HG03064 (cell line): ENCODE measurements at regions not wholly inside any gene's neighbourhood (a gene's known extent, or its start where the extent isn't known, plus 50 kb on each side); places are given as distances from the start of the nearest gene placed in this dataset.
"Not testable (repeated sequence)": the region's sequence is repeated elsewhere in the genome, so short reads cannot be mapped to it uniquely, and the experiment has no call there.

ENCODE experiments used
- ATAC-seq: cut with Tn5 transposase; IDR thresholded peaks from one replicate; pipeline ENCODE4 v1.9.1; 2021; ENCODE audit warnings: low read depth; ENCODE audit not compliant: unreplicated experiment

- no peak for ATAC-seq
Measured at GRCh38 chr2:150075831-150076230, 411.6 kb downstream of the RND3 start.

- ATAC-seq, result no peak
Measured at GRCh38 chr2:150066490-150066889, 421.0 kb downstream of the RND3 start.

- no peak for ATAC-seq
Measured at GRCh38 chr2:150063931-150064548, 423.4 kb downstream of the RND3 start.

- ATAC-seq, result no peak
Measured at GRCh38 chr2:150063432-150063889, 424.0 kb downstream of the RND3 start.

GRCh38 chr2:150062416-150062815, 425.1 kb downstream of the RND3 start:
- ATAC-seq, result no peak

- ATAC-seq, result no peak
Measured at GRCh38 chr2:150060341-150060740, 427.1 kb downstream of the RND3 start.

- ATAC-seq, result not testable (repeated sequence)
Measured at GRCh38 chr2:150059676-150060075, 427.8 kb downstream of the RND3 start.

GRCh38 chr2:150052457-150052856, 435.0 kb downstream of the RND3 start:
- no peak for ATAC-seq

GRCh38 chr2:150051004-150051403, 436.5 kb downstream of the RND3 start:
- no peak for ATAC-seq

GRCh38 chr2:150050036-150050435, 437.4 kb downstream of the RND3 start:
- ATAC-seq, result no peak

- ATAC-seq, result no peak
Measured at GRCh38 chr2:150047620-150048222, 439.7 kb downstream of the RND3 start.

- no peak for ATAC-seq
Measured at GRCh38 chr2:150046810-150047209, 440.7 kb downstream of the RND3 start.

- no peak for ATAC-seq
Measured at GRCh38 chr2:150046211-150046610, 441.3 kb downstream of the RND3 start.

- ATAC-seq, result no peak
Measured at GRCh38 chr2:150045601-150046000, 441.9 kb downstream of the RND3 start.

- ATAC-seq, result no peak
Measured at GRCh38 chr2:150043172-150043500, 444.3 kb downstream of the RND3 start.

GRCh38 chr2:150042500-150043171, 444.8 kb downstream of the RND3 start:
- ATAC-seq, result no peak

- no peak for ATAC-seq
Measured at GRCh38 chr2:150041722-150042425, 445.6 kb downstream of the RND3 start.

GRCh38 chr2:150036622-150037021, 449.0 kb upstream of the MMADHC start:
- no peak for ATAC-seq

- no peak for ATAC-seq
Measured at GRCh38 chr2:150034665-150035064, 447.1 kb upstream of the MMADHC start.

- no peak for ATAC-seq
Measured at GRCh38 chr2:150030436-150031190, 443.0 kb upstream of the MMADHC start.

- ATAC-seq, result no peak
Measured at GRCh38 chr2:150028322-150028721, 440.7 kb upstream of the MMADHC start.
